Activated CD4-positive, alpha-beta T cell treated with anti-CD3 and anti-CD28 coated beads for 36 hours (primary cell): ENCODE measurements at regions not wholly inside any gene's neighbourhood (a gene's known extent, or its start where the extent isn't known, plus 50 kb on each side); places are given as distances from the start of the nearest gene placed in this dataset.
"Not testable (repeated sequence)": the region's sequence is repeated elsewhere in the genome, so short reads cannot be mapped to it uniquely, and the experiment has no call there.

Source experiments
- ATAC-seq: fragments of 200-7000 bp; cut with Tn5 transposase; one replicate; pipeline ENCODE4 v1.10.0; 2021; ENCODE audit warnings: mild to moderate bottlenecking, moderate library complexity
- CTCF ChIA-PET: fragments of 350-600 bp; sonication (Branson Sonifier 250); formaldehyde crosslinking; loops from one replicate; lab custom pipeline; 2021; ENCODE audit warnings: antibody characterized with exemption; lab: Charles Lee
- POLR2A ChIA-PET: fragments of 350-600 bp; sonication (Branson Sonifier 250); formaldehyde crosslinking; loops from one replicate; lab custom pipeline; 2021; ENCODE audit warnings: antibody characterized with exemption, inconsistent platforms; lab: Charles Lee
- DNase-seq: peaks from one replicate; pipeline ENCODE4 v3.0.0-alpha.2; 2020
- H3K27ac Mint-ChIP-seq: one replicate; pipeline ENCODE4 v1.8.0; 2021; ENCODE audit warnings: mixed read lengths
- H3K27me3 Mint-ChIP-seq: one replicate; pipeline ENCODE4 v1.8.0; 2021; ENCODE audit warnings: mixed read lengths
- H3K36me3 Mint-ChIP-seq: one replicate; pipeline ENCODE4 v1.8.0; 2021; ENCODE audit warnings: low read depth, mixed read lengths
- H3K4me1 Mint-ChIP-seq: one replicate; pipeline ENCODE4 v1.8.0; 2021; ENCODE audit warnings: mixed read lengths
- H3K4me3 Mint-ChIP-seq: one replicate; pipeline ENCODE4 v1.8.0; 2021; ENCODE audit warnings: mild to moderate bottlenecking, moderate library complexity, mixed read lengths
- H3K9me3 Mint-ChIP-seq: one replicate; pipeline ENCODE4 v1.8.0; 2021; ENCODE audit warnings: low read depth, mixed read lengths
- intact Hi-C, 2 experiments: fragments of 100-400 bp; cut with DNase I in 1 of 2; cut with micrococcal nuclease in 1 of 2; formaldehyde crosslinking; loops; one replicate each; pipeline versions ENCODE4 v1.14.2 to v1.15.1; 2022 to 2024; cut with DNase I, micrococcal nuclease

DNA sequence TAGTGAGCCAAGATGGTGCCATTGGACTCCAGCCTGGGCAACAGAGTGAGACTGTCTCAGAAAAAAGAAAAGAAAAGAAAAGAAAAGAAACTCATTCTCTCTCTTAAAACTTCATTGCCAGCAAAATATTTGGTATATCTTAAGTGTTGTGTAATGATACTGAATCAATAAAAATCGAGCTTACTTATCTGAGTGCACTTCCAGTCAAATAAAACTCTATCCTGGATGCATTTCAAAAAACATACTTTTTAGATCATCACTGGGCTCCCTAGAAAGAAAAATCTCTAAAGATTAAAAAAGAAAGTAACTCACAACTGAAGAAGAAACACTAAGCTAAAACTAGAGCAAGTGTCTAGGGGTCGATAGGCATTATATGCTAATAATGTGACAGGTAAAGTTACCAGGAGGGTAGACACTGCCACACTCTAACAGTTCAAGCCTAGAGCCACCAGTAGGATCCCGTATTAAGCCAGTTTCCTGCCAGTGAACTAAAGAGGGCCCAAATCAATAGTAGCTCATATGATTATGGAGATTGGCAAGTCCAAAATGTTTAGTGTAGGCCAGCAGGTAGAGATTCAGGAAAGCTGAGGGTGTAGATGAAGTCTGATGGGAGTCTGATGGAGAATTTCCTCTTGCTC lies 242.1 kb upstream of the CYRIA start:
- H3K4me3 Mint-ChIP-seq = no peak overlapping the region
- H3K27me3 Mint-ChIP-seq = no peaks in the 10 kb centered on the region
- CTCF ChIA-PET = interaction anchor here (1.2 kb wide), 1 partner anchor 10 kb away, joined by 3 read pairs; no protein-coding TSS in a partner anchor
- no peaks in the 10 kb centered on the region for H3K36me3 Mint-ChIP-seq
- H3K27ac Mint-ChIP-seq = no peak overlapping the region
- DNase-seq (no peak), ATAC-seq (no peak)
- H3K9me3 Mint-ChIP-seq = peaks cover 4% of the 10 kb centered on the region
- POLR2A ChIA-PET = no interaction called here
- H3K4me1 Mint-ChIP-seq = no peaks in the 10 kb centered on the region
- intact Hi-C loops = no loop called here

- H3K27me3 Mint-ChIP-seq, CTCF ChIA-PET, intact Hi-C loops, H3K9me3 Mint-ChIP-seq, H3K27ac Mint-ChIP-seq, H3K4me3 Mint-ChIP-seq, H3K36me3 Mint-ChIP-seq, DNase-seq, H3K4me1 Mint-ChIP-seq, ATAC-seq, POLR2A ChIA-PET: not testable (repeated sequence)
These were observed 239.7 kb upstream of the CYRIA start for GRCh38 chr2:16905325-16905724.

DNA sequence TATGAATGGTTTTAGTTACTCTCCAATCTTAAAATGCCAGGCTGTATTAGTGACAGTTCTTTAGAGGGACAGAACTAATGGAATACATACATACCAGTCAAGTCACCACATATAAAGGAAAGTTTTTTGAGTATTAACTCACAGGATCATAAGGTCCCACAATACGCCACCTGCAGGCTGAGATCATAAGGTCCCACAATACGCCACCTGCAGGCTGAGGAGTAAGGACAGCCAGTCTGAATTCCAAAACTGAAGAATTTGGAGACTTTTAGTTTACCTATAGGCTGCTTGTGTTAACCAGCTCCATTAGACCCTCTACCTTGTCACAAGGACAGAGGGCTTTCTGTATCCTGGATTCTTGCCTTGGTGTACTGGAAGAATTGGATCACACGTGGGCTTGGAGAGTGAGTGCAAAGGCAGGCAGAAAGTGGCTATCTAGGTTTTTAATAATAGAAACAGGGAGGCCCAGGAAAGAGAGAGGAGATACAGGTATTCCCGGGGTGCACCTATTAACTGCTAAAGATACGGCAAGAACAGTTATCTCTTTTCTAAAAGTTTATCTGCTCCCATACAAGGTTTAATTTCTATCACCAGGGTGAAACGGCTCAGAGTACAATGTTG lies 234.9 kb upstream of the CYRIA start:
- POLR2A ChIA-PET = no interaction called here
- no peak overlapping the region for H3K4me3 Mint-ChIP-seq
- intact Hi-C loops = loop anchor here in 1 of 2 experiments (1.0 to 2.0 kb wide), 2 partner anchors 127 to 288 kb away; no protein-coding TSS in a partner anchor
- DNase-seq (peak; percentile 46), ATAC-seq (peak; percentile 39)
- H3K27me3 Mint-ChIP-seq = no peaks in the 10 kb centered on the region
- H3K4me1 Mint-ChIP-seq = no peaks in the 10 kb centered on the region
- no peak overlapping the region for H3K27ac Mint-ChIP-seq
- CTCF ChIA-PET = no interaction called here
- peaks cover 3% of the 10 kb centered on the region for H3K9me3 Mint-ChIP-seq
- no peaks in the 10 kb centered on the region for H3K36me3 Mint-ChIP-seq

DNA sequence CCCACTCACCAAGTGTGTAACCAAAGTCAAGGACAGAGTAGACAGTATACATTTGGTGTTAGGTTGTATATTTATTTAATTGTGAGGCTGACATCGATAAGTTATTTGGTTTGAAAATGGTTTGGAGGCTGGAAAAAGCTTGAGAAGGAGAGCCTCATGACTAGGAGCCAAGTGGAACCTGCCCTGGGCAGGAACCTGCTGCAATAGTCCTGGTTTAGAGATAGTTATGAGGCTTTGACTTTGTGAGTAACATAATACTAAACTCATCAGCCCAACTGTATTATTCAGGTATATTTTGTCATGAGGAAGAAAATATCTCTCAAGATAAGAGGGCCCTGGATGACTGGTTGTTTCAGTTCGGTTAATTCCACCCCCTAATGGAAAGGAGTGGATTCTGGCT lies 234.3 kb upstream of the CYRIA start:
- Mint-ChIP-seq H3K27me3 (no peaks in the 10 kb centered on the region), H3K4me1 (no peaks in the 10 kb centered on the region), H3K36me3 (no peaks in the 10 kb centered on the region), H3K9me3 (peaks cover 3% of the 10 kb centered on the region), H3K27ac (no peak overlapping the region), H3K4me3 (no peak overlapping the region)
- ATAC-seq (no peak), DNase-seq (no peak)
- intact Hi-C loops = loop anchor here in 1 of 2 experiments (1.0 to 2.0 kb wide), 2 partner anchors 127 to 287 kb away; no protein-coding TSS in a partner anchor
- CTCF ChIA-PET = interaction anchor here (0.6 kb wide), 1 partner anchor 60 kb away, joined by 3 read pairs; no protein-coding TSS in a partner anchor
- POLR2A ChIA-PET = no interaction called here

DNA sequence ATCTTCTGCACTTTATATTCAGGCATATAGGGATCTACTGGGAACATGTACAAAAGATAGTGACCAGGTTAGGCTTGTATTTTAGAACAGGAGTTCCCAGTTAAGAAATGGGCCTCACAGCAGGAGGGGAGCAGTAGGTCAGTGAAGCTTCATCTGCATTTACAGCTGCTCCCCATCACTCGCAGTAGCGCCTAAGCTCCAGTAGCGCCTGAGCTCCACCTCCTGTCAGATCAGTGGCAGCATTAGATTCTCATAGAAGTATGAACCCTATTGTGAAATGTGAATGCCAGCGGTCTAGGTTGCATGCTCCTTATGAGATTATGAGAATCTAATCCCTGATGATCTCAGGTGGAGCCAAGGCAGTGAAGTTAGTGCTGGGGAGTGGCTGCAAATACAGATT lies 224.4 kb upstream of the CYRIA start:
- ATAC-seq (no peak), DNase-seq (no peak)
- CTCF ChIA-PET = no interaction called here
- Mint-ChIP-seq H3K36me3 (no peaks in the 10 kb centered on the region), H3K9me3 (no peaks in the 10 kb centered on the region), H3K27me3 (no peaks in the 10 kb centered on the region), H3K4me1 (no peaks in the 10 kb centered on the region), H3K4me3 (no peak overlapping the region), H3K27ac (no peak overlapping the region)
- intact Hi-C loops = no loop called here
- POLR2A ChIA-PET = no interaction called here

- Mint-ChIP-seq H3K4me3 (no peak overlapping the region), H3K27me3 (no peaks in the 10 kb centered on the region), H3K4me1 (no peaks in the 10 kb centered on the region), H3K27ac (no peak overlapping the region), H3K9me3 (no peaks in the 10 kb centered on the region), H3K36me3 (no peaks in the 10 kb centered on the region)
- ChIA-PET CTCF (no interaction called here), POLR2A (no interaction called here)
- intact Hi-C loops = no loop called here
- ATAC-seq (no peak), DNase-seq (no peak)
These were observed 219.4 kb upstream of the CYRIA start for GRCh38 chr2:16885027-16885426.

GRCh38 chr2:16882706-16883105 lies 217.1 kb upstream of the CYRIA start:
- H3K9me3 Mint-ChIP-seq = no peaks in the 10 kb centered on the region
- no peaks in the 10 kb centered on the region for H3K36me3 Mint-ChIP-seq
- H3K4me3 Mint-ChIP-seq = no peak overlapping the region

DNA sequence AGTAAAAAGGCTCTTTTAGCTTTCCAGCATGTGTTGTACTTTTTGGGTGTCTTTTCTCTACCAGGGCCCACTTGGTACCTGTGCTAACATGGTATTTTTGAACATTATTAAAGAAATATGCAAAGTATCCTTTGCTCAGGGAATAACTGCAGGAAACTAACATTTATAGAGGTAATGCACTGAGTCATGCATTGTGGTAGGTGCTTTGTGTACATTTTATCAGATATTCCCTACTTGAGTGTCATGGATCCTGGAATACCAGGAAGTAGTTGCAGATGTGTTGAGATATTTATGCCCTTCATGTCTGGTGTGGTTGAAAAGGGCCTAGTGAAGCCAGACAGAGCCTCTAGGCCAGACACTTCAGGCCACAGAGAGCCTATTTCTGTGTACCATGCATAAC lies 215.5 kb upstream of the CYRIA start:
- no peak for DNase-seq
- no peaks in the 10 kb centered on the region for H3K9me3 Mint-ChIP-seq
- intact Hi-C loops = no loop called here
- ATAC-seq = no peak
- H3K4me3 Mint-ChIP-seq = no peak overlapping the region
- no peaks in the 10 kb centered on the region for H3K36me3 Mint-ChIP-seq
- H3K27ac Mint-ChIP-seq = no peak overlapping the region
- H3K4me1 Mint-ChIP-seq = no peaks in the 10 kb centered on the region
- CTCF ChIA-PET = no interaction called here
- H3K27me3 Mint-ChIP-seq = no peaks in the 10 kb centered on the region
- POLR2A ChIA-PET = no interaction called here

More at GRCh38 chr2:16882706-16883105, 217.1 kb upstream of the CYRIA start:
- POLR2A ChIA-PET = no interaction called here
- Mint-ChIP-seq H3K27me3 (no peaks in the 10 kb centered on the region), H3K4me1 (no peaks in the 10 kb centered on the region), H3K27ac (no peak overlapping the region)
- DNase-seq (no peak), ATAC-seq (no peak)
- CTCF ChIA-PET = interaction anchor here (1.0 kb wide), 1 partner anchor 14 kb away, joined by 3 read pairs; no protein-coding TSS in a partner anchor
- intact Hi-C loops = no loop called here

GRCh38 chr2:16871411-16871810 lies 205.8 kb upstream of the CYRIA start:
- Mint-ChIP-seq H3K9me3 (no peaks in the 10 kb centered on the region), H3K4me3 (no peak overlapping the region), H3K27me3 (no peaks in the 10 kb centered on the region), H3K36me3 (no peaks in the 10 kb centered on the region), H3K4me1 (no peaks in the 10 kb centered on the region), H3K27ac (no peak overlapping the region)
- intact Hi-C loops = no loop called here
- ChIA-PET CTCF (no interaction called here), POLR2A (no interaction called here)
- DNase-seq (no peak), ATAC-seq (no peak)

DNA sequence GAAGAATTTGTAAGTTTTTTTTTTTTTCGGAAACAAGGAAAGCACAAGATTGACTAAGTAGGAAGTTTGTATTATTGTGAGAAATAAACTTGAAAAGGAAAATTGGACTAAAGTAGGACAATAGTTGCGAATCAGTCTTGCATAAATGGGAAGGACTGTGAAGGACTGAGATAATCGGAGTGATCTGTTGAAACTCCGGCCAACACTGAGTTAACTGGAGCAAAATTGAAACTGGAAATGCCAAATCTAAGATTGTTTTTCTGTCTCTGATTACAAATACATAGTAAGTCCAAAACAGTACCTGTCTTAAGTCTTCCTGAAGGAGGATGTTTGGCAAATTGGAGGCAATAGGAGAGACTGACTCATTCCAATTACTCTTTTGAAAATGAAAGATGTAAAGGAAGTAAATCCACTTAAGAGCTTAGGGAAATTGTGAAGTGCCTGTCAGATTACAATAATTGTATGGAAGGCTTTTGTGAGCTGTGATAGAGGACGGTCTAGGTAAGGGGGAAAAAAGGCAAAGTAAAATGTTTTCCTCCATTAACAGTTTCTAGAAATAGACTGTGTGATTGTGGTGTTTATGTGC lies 204.9 kb upstream of the CYRIA start:
- ChIA-PET CTCF (no interaction called here), POLR2A (no interaction called here)
- no peaks in the 10 kb centered on the region for H3K27me3 Mint-ChIP-seq
- no peaks in the 10 kb centered on the region for H3K4me1 Mint-ChIP-seq
- intact Hi-C loops = no loop called here
- H3K27ac Mint-ChIP-seq = no peak overlapping the region
- no peak overlapping the region for H3K4me3 Mint-ChIP-seq
- ATAC-seq = no peak
- no peaks in the 10 kb centered on the region for H3K36me3 Mint-ChIP-seq
- DNase-seq = no peak
- H3K9me3 Mint-ChIP-seq = no peaks in the 10 kb centered on the region

DNA sequence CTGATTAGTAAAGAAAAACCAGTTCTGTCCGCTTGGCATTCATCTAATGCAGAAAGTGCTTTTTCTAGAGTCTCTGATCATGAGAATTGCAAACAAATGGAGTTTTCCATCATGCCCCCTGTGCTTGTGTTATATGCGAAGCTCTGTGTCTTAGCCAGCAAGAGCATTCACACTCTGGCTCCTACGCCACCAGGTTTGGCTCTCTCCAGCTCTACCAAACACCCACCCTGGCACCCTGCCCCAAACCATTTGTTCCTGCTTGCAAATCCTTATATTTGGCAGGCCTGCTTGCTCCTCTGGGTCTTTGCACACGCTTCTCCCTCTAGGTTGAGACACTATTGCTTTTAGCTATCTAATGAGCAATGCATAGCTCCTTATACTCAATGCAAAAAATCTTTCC lies 204.1 kb upstream of the CYRIA start:
- Mint-ChIP-seq H3K27ac (no peak overlapping the region), H3K4me3 (no peak overlapping the region), H3K9me3 (no peaks in the 10 kb centered on the region), H3K4me1 (no peaks in the 10 kb centered on the region), H3K27me3 (no peaks in the 10 kb centered on the region), H3K36me3 (no peaks in the 10 kb centered on the region)
- intact Hi-C loops = no loop called here
- ATAC-seq (no peak), DNase-seq (no peak)
- POLR2A ChIA-PET = no interaction called here
- CTCF ChIA-PET = interaction anchor here (0.6 kb wide), 2 partner anchors 84 to 322 kb away, joined by 3 read pairs; no protein-coding TSS in a partner anchor

- no peak for ATAC-seq
- CTCF ChIA-PET = no interaction called here
- intact Hi-C loops = no loop called here
- no peaks in the 10 kb centered on the region for H3K36me3 Mint-ChIP-seq
- peaks cover 2% of the 10 kb centered on the region for H3K9me3 Mint-ChIP-seq
- H3K27ac Mint-ChIP-seq = no peak overlapping the region
- DNase-seq = no peak
- POLR2A ChIA-PET = no interaction called here
- H3K4me3 Mint-ChIP-seq = no peak overlapping the region
- no peaks in the 10 kb centered on the region for H3K4me1 Mint-ChIP-seq
- H3K27me3 Mint-ChIP-seq = no peaks in the 10 kb centered on the region
These were observed 196.8 kb upstream of the CYRIA start for GRCh38 chr2:16862471-16862870.
